ENCODE measurements at regions not wholly inside any gene's neighbourhood (a gene's known extent, or its start where the extent isn't known, plus 50 kb on each side); places are given as distances from the start of the nearest gene placed in this dataset.

DNA sequence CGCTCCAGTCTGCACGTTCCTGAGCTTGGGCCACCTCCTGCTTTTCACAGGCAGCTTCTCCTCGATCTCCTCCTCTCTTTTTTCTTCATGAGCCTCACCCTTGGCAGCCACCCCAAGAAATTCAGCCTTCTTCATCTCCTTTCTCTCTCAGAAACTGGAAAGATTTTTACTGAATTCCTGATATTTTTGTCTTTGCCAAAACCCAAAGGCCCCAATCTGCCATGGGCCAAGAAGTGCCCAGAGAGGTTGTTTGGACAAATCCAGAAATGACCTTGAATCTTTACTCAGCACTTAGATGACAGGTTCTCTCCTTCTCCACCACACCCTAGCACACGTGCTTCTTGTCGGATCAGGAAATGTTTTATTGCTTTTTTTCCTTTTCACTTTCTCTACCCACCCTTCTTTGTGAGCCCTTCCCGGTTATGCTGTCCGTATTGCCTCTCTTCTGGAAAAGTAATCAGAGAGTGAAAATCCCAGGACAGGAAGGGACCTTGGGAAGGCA is 134.5 kb upstream of the TNP1 start:
- FAIRE-seq = no peak
- intact Hi-C loops (cut with micrococcal nuclease; ENCODE audit: unreplicated experiment) = no loop called here
- TF ChIP-seq ZFP37 (CRISPR knock-in tag; IDR thresholded peaks at IDR 0.05; ENCODE audit: borderline replicate concordance) = no peak
- TF ChIP-seq ZNF101 (CRISPR knock-in tag; IDR thresholded peaks at IDR 0.05; ENCODE audit: borderline replicate concordance, low read depth) = no peak
- TF ChIP-seq ZNF773 (CRISPR knock-in tag; IDR thresholded peaks at IDR 0.05; ENCODE audit: borderline replicate concordance) = no peak
- no peak for TF ChIP-seq ZNF644 (CRISPR knock-in tag; IDR thresholded peaks at IDR 0.05; ENCODE audit: low read depth)
- TF ChIP-seq ELF3 (CRISPR knock-in tag; IDR thresholded peaks at IDR 0.05) = no peak
- no peak for TF ChIP-seq ISX (CRISPR knock-in tag; conservative IDR thresholded peaks at IDR 0.05)
- no peak for TF ChIP-seq ZNF530 (CRISPR knock-in tag; IDR thresholded peaks at IDR 0.05; ENCODE audit: low read depth)
- TF ChIP-seq, protein P1, sequence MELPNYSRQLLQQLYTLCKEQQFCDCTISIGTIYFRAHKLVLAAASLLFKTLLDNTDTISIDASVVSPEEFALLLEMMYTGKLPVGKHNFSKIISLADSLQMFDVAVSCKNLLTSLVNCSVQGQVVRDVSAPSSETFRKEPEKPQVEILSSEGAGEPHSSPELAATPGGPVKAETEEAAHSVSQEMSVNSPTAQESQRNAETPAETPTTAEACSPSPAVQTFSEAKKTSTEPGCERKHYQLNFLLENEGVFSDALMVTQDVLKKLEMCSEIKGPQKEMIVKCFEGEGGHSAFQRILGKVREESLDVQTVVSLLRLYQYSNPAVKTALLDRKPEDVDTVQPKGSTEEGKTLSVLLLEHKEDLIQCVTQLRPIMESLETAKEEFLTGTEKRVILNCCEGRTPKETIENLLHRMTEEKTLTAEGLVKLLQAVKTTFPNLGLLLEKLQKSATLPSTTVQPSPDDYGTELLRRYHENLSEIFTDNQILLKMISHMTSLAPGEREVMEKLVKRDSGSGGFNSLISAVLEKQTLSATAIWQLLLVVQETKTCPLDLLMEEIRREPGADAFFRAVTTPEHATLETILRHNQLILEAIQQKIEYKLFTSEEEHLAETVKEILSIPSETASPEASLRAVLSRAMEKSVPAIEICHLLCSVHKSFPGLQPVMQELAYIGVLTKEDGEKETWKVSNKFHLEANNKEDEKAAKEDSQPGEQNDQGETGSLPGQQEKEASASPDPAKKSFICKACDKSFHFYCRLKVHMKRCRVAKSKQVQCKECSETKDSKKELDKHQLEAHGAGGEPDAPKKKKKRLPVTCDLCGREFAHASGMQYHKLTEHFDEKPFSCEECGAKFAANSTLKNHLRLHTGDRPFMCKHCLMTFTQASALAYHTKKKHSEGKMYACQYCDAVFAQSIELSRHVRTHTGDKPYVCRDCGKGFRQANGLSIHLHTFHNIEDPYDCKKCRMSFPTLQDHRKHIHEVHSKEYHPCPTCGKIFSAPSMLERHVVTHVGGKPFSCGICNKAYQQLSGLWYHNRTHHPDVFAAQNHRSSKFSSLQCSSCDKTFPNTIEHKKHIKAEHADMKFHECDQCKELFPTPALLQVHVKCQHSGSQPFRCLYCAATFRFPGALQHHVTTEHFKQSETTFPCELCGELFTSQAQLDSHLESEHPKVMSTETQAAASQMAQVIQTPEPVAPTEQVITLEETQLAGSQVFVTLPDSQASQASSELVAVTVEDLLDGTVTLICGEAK (IDR thresholded peaks at IDR 0.05) = no peak
- TF ChIP-seq, protein P1 (CRISPR knock-in tag; IDR thresholded peaks at IDR 0.05) = no peak
- TF ChIP-seq ARNTL (CRISPR knock-in tag; IDR thresholded peaks at IDR 0.05) = no peak
- TF ChIP-seq ZSCAN22 (CRISPR knock-in tag; IDR thresholded peaks at IDR 0.05) = no peak
- no peak for TF ChIP-seq ATRX (CRISPR knock-in tag; IDR thresholded peaks at IDR 0.05; ENCODE audit: borderline replicate concordance)
- TF ChIP-seq MED8 (CRISPR knock-in tag; IDR thresholded peaks at IDR 0.05; ENCODE audit: insufficient replicate concordance) = no peak
- TF ChIP-seq ZBTB21 (CRISPR knock-in tag; IDR thresholded peaks at IDR 0.05) = no peak
- TF ChIP-seq ZNF543 (CRISPR knock-in tag; IDR thresholded peaks at IDR 0.05) = no peak
- TF ChIP-seq ZNF281 (CRISPR knock-in tag; IDR thresholded peaks at IDR 0.05; ENCODE audit: borderline replicate concordance) = no peak

More for the DNA sequence above, 134.5 kb upstream of the TNP1 start:
- BruUV-seq (replicated peaks) = no TSS peak
- Histone ChIP-seq H4K20me1 (ENCODE audit: insufficient read depth, low read length) (no peaks in the 10 kb centered on the region), H3K9me3 (ENCODE audit: low read length) (no peaks in the 10 kb centered on the region), H3K4me3 (replicated peaks in 1 of 3; ENCODE audit: insufficient read depth in 1 of 3, low read depth in 2 of 3, low read length in 3 of 3) (no peak overlapping the region), H3K79me2 (ENCODE audit: insufficient read depth, low read length) (no peaks in the 10 kb centered on the region), H3K27me3 (ENCODE audit: control insufficient read depth in 1 of 2, insufficient read depth in 2 of 2, low read length in 2 of 2) (peaks cover 1 to 15% of the 10 kb centered on the region in 2 experiments; a peak in 2 of 5 replicates), H3K4me1 (ENCODE audit: insufficient read depth, low read length) (no peaks in the 10 kb centered on the region), H3K27ac (ENCODE audit: extremely low read length, insufficient read depth, low read length) (no peak overlapping the region), H3K36me3 (replicated peaks in 1 of 2; ENCODE audit: control insufficient read depth in 1 of 2, insufficient read depth in 2 of 2, low read length in 2 of 2) (no peaks in the 10 kb centered on the region), H3K4me2 (ENCODE audit: low read depth, low read length) (no peak overlapping the region), H2AFZ (ENCODE audit: low read length) (no peak overlapping the region), H3K9ac (ENCODE audit: insufficient read depth, low read depth, low read length) (no peak overlapping the region)
- POLR2A ChIA-PET = no interaction called here
- in situ Hi-C loops (cut with HindIII; ENCODE audit: extremely low pct_ligation_motif_present, low pct_unique_long_range_greater_than_20kb) = no loop called here
- CTCF ChIA-PET (ENCODE audit: low intra/inter-chr PET ratio, low total read pairs) = no interaction called here
- WGBS (ENCODE audit: low lambda C conversion rate) = 23% methylated on average over 7 of the region's 7 CpGs
- DNase-seq (ENCODE audit: low spot score) (no peak), ATAC-seq (no peak)
